D341Med (cell line): ENCODE measurements at regions not wholly inside any gene's neighbourhood (a gene's known extent, or its start where the extent isn't known, plus 50 kb on each side); places are given as distances from the start of the nearest gene placed in this dataset.
"Not testable (repeated sequence)": the region's sequence is repeated elsewhere in the genome, so short reads cannot be mapped to it uniquely, and the experiment has no call there.

ENCODE experiments used
- DNase-seq: peaks from one replicate; pipeline ENCODE4 v3.0.0; 2012; ENCODE audit warnings: low spot score

DNA sequence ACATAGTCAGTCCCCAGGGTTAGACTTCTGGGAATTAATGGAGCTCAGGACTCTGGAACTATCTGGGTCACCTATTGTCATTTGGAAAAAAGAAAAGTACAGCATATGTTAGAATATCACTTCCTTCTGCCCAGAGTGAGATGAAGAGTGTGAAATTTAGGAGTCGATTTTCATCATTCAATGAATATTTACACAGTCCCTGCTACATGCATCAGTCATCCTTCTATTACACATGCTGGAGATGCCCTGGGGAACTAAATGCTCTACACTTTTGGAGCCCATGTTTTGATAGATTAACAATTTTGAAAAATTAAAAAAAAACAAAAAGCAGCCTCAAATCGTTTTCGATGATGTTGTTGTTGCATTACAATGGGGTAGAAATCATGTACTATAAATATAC, 315.4 kb downstream of the ALDH8A1 start:
- no peak for DNase-seq

DNA sequence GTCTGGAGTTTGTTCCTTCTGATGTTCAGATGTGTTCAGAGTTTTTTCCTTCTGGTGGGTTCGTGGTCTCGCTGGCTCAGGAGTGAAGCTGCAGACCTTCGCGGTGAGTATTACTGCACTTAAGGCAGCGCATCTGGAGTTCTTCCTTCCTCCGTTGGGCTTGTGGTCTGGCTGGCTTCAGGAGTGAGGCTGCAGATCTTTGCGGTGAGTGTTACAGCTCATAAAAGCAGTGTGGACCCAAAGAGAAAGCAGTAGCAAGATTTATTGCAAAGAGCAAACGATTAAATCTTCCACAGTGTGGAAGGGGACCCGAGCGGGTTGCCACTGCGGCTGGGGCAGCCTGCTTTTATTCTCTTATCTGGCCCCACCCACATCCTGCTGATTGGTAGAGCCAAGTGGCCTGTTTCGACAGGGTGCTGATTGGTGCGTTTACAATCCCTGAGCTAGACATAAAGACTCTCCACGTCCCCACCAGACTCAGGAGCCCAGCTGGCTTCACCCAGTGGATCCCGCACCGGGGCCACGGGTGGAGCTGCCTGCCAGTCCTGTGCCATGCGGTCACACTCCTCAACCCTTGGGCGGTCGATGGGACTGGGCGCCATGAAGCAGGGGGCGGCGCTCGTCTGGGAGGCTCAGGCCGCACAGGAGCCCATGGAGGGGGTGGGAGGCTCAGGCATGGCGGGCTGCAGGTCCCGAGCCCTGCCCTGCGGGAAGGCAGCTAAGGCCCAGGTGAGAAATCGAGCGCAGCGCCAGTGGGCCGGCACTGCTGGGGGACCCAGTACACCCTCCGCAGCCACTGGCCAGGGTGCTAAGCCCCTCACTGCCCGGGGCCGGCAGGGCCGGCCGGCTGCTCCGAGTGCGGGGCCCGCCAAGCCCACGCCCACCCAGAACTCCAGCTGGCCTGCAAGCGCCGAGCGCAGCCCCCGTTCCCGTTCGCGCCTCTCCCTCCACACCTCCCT, 315.3 kb upstream of the SGK1 start:
- not testable (repeated sequence) for DNase-seq

GRCh38 chr6:134632024-134632423, 314.1 kb upstream of the SGK1 start:
- DNase-seq = no peak

DNA sequence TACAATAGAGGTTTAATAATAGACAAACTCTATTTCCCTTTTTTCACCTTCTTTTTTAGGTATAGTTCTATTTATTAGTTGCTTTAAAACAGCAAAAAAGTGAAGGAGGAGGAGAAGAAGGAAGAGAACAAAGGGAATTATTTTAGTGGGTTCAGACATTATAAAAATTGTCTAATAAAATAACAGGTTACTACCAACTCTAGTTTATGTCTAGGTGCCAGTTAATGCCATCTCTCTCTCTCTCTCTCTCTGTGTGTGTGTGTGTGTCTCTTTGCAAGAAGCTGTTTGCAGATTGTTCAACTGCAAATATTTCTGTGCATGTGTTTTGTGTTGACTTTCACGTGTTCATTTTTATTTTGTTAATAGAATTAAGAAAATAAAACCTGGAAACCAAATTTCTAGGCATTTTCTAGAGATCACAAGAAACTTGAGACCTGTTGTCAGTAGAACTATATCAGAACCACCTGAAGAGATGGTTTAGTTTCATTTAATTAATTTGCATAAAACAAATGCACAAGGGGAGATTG, 313.5 kb upstream of the SGK1 start:
- no peak for DNase-seq

- DNase-seq = no peak
Observed at GRCh38 chr6:134630508-134631121, 312.7 kb upstream of the SGK1 start.

DNA sequence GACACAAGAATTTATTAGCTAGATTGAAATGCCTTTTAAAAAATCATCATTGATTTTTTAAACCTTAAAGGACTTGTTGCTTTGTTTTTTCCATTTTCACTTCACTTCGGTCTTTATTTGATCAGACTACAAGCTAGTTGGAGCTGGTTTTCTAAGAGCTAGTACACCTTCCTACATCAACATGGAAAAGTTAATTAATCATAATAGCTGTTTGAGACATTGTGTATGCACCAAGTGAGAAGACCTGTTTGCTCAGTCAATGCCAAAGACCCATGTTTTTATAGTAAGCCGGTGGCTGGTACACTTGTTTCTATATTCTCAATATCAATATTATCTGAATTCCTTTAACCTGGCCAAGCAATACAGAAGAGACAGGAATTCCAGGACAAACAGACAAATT, 310.2 kb upstream of the SGK1 start:
- no peak for DNase-seq

DNA sequence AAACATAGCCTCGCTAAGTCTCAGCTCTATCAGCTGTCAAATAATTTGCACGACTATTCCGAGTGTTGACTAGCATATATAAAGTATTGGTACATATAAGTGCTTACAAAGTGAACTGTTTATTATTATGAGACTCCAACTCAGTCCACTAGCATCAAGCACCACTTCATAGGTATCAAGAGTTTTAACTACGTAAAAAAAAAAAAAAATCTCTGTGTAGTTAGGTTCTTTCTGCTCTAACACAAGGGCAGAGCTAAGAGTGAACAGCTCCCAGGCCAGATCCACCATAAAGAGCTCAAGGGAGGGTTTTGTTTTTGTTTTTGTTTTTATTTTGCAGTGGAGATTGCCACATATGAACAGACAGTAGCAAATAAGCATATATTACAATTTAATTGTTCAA, 309.8 kb upstream of the SGK1 start:
- no peak for DNase-seq

DNA sequence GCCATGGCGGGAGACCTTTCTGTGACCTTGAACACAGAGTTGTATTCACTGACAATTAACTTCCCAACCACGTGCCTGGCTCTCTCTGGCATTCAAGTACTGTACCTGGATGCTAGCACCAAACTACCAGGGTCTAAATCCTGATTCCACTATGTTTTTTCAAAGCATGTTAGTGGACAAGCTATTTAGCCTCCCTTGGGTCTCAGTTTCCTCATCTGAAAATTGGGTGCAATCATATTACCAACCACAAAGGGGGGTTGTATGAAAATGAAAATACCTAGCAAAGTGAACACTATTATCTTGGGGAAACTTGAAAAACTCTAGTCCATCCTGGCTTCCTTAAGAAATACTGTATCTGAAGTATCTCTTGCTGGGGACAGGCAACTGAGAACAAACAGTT, 308.7 kb upstream of the SGK1 start:
- DNase-seq = no peak

DNA sequence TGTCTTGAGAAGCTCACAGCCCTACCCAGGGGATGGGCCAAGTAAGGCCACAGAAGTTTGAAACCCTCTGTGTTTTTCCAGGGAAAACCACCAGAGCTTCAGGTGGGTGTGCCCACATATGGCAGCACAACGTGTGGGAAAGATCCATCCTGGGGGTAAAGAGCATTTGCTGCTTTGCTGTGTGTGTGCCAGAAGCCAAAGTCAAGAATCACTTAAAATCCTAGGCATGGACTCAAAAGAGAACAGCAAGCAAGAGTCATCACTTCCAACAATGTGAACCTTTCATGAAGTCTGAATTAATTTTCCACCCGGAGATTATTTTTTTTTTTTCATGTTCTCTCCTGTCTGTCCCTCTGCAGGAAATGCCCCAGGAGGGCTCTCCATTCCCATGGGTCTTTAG, 308.2 kb upstream of the SGK1 start:
- no peak for DNase-seq

DNA sequence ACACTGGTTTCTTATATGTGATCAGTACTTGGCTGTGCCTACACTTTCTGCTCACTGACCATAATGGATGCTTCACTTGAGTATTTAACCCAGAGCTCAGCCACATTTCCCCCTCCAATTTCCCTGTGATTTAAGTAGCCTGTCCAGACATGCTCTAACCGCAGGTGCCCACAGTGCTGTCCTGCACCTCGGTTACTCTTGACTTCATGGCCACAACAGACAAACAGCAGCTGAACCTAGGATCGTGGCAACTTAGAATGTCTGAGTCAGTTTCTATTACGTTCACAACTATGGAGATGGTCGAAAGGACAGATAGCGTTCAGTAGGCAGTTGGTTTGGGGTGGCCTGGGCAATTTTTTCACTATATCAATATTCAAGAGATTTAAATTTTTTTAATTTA, 306.9 kb upstream of the SGK1 start:
- DNase-seq = no peak

DNA sequence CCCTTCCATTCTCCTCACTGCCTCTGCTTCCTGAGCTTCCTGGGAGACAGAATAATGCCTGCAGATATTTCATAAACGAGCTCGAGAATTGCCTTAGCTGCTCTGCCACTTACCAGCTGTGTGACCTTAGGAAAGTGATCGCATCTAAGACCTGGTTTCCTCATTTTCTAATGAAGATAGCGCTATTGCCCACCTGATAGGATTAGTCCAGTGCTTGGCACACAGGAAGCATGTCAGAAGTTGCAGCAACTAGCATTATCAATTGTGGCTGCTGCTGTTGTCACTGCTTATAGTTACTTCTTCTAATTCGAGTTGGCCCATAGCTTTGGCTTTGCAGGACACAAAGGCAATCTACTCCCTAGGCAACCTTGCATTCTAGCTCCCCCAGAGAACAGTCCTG, 305.5 kb upstream of the SGK1 start:
- DNase-seq = no peak

- peak; percentile 38 for DNase-seq
Observed at GRCh38 chr6:134622382-134623173, 304.7 kb upstream of the SGK1 start.

DNA sequence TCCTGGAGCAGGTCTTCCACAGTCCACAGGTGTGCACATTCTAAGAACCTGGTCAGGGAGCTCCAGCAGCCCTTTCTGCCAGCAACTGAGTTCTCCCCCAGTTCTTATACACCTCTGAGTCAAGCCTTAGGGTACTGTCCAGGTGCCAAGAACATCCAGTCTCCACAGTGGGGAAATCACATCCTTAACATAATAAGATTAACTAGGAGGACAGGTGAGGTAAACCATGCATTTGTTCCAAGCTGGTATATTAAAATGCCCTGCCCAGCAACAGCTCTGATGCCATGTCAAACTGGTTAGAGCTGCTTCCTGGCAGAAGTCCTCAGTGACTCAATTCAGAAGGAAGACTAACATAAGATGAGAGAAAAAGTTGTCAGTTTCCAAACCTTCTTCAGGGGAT, 303.9 kb upstream of the SGK1 start:
- no peak for DNase-seq

GRCh38 chr6:134619789-134620188, 301.9 kb upstream of the SGK1 start:
- DNase-seq = peak; percentile 43

- DNase-seq = no peak
Observed at GRCh38 chr6:134619077-134619476, 301.2 kb upstream of the SGK1 start.

GRCh38 chr6:134614606-134615485, 296.9 kb upstream of the SGK1 start:
- DNase-seq = no peak

DNA sequence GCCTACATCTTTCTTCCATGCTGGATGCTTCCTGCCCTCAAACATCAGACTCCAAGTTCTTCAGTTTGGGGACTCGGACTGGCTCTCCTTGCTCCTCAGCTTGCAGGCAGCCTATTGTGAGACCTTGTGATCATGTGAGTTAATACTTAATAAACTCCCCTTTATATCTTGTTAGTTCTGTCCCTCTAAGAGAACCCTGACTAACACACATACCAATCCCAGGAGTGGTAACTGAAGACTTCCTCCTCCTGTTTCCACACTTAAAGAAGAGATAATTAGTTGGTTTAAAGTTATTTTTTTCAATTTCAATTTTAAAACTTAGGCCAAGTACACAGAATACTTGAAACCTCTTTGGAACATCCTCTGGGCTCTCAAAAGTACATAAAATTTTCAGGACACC, 294.2 kb upstream of the SGK1 start:
- DNase-seq = not testable (repeated sequence)

DNA sequence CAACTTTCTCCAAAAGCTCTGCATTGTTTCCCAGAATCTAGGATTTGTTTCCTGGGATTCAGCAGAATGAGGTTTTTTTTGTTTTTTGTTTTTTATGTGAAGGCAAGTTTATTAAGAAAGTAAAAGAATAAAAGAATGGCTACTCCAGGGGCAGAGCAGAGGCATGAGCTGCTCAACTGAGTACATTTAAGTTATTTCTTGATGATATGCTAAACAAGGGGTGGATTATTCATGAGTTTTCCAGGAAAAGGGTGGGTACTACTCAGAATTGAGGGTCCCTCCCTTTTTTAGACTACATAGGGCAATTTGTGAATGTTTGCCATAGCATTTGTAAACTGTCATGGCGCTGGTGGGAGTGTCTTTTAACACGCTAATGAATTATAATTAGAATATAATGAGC, 292.5 kb upstream of the SGK1 start:
- DNase-seq = no peak

DNA sequence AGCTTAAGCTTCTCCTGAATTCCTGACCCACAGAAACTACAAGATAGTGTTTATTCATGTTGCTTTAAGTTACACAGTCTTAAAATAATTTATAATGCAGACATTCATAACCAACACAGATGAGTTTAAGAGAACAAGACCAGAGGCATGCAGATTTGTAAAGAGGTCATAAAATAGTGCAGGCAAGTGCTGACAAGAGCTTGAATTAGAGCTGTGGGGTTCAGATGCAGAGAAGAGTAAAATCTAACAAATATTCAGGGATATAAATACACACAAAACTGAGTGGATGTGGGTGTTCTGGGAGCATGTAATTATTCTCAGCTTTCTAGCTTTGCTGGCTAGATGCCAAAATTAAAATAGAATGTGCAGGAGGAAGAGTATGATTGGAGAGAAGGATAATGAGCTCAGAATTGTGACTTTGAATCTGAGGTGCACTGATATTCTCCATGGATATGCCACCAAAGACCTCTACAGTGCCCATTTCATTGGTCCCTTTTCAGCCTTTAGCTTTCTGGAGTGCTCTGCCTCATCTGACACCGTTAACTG, 291.9 kb upstream of the SGK1 start:
- no peak for DNase-seq

DNA sequence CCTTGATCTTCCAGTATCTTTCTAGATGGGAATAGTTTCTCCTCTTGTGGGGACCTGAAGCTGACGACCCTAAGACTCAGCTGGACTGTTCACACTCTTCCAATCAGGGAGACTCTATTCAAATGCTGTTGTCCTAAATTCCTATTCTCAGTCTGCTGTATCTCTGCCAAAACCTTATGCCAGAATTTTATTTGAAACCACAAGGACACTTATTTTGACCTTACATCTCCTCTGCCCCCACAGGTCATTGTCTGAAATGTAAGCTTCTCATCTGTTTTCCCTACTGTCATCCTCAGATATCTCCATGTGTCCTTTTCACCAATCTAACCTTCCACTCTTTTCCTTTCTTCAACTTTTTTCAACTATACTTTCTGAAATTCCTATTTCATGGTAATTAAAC, 289.5 kb upstream of the SGK1 start:
- no peak for DNase-seq

- no peak for DNase-seq
Observed at GRCh38 chr6:134605034-134605433, 287.1 kb upstream of the SGK1 start.
